DOHH2 (cell line): ENCODE measurements at regions not wholly inside any gene's neighbourhood (a gene's known extent, or its start where the extent isn't known, plus 50 kb on each side); places are given as distances from the start of the nearest gene placed in this dataset.

Experiments
- CTCF ChIP-seq: fragments of 200-600 bp; sonication (generic); IDR thresholded peaks from one replicate; pipeline ENCODE4 v1.5.1; 2014; ENCODE audit warnings: antibody characterized with exemption, mild to moderate bottlenecking, low read depth, low read length; ENCODE audit not compliant: poor library complexity, severe bottlenecking
- EZH2phosphoT487 ChIP-seq: fragments of 200-600 bp; sonication (generic); IDR thresholded peaks from 2 replicates; pipeline ENCODE4 v1.6.1; 2017; ENCODE audit warnings: borderline replicate concordance, mild to moderate bottlenecking, antibody characterized with exemption, low read length, moderate library complexity, mixed read lengths

- no peak for TF ChIP-seq CTCF
- no peak for TF ChIP-seq EZH2phosphoT487
Observed at GRCh38 chr9:546235-546634, 295.3 kb upstream of the DMRT1 start.
